ENCODE measurements at regions not wholly inside any gene's neighbourhood (a gene's known extent, or its start where the extent isn't known, plus 50 kb on each side); places are given as distances from the start of the nearest gene placed in this dataset.

DNA sequence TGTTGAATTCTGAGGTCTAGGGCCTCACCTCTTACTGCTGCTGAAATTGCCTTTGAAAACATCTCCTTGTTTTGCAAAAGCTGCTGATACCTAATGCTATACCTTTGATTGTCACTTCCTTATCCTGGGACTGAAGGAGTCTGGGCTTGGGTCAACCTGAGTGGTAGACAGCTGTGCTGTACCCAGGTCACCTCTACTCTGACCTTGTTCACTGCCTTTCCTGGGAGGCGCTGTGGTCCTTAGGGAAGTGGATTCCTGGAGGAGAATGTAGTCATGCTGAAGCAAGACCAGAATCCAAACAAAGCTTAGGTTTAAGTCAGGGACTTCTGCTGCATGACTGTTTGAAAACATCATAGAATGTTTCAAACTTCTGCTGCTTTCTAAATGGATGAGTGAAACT, 191.4 kb downstream of the SNAPC1 start:
- no peak for DNase-seq

- no peak for DNase-seq
These were observed 192.1 kb downstream of the SNAPC1 start for GRCh38 chr14:61954306-61954705.

DNA sequence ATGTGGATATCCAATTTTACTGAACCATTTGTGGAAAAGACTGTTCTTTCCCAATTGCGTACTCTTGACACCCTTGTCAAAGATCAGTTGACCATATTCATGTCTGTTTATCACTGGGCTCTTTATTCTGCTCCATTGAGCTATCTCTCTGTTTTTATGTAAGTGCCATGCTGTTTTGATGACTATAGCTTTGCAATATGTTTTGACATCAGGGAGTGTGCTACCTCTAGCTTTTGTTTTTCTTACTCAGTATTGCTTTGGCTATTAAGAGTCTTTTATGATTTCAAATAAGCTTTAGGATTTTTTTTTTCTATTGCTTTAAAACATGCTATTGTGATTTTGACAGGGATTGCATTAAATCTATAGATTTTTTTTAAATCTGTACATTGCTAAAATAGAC, 194.3 kb downstream of the SNAPC1 start:
- no peak for DNase-seq

GRCh38 chr14:61959348-61959747, 197.1 kb downstream of the SNAPC1 start:
- DNase-seq = no peak

GRCh38 chr14:61961369-61961768, 199.1 kb downstream of the SNAPC1 start:
- DNase-seq = no peak

- no peak for DNase-seq
These were observed 201.7 kb downstream of the SNAPC1 start for GRCh38 chr14:61963926-61964325.

DNA sequence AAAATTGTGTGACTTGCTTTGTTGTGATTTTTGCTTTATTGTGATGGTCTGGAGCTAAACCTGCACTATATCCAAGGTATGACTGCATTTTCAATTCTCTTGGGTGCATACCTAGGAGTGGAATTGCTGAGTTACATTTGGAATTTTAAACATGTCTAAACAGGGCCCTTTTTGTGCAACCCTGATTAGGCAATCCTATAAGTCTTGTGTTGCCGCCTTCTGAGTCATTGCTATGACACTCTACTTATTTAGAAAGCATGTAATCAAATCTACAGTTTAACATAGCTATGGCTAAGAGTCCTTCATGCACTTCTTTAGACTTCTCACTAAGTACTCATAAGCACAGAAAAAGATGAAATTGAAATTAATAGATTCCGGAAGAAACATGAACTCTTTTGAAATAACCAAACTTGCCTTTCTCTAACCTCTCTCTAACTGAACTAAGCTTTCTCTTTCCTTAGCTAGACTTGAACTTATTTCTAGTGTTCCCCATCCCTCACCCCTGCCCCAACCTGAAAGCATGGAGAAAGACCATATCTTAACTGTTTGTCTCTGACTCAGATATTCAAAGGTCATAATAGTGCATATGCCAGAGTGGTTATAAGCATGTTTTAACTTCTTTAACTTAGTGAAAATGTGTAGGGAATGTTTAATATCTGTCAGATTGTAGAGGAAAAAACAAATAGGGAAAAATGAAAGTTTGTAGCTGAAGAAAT, 203.0 kb downstream of the SNAPC1 start:
- no peak for DNase-seq

DNA sequence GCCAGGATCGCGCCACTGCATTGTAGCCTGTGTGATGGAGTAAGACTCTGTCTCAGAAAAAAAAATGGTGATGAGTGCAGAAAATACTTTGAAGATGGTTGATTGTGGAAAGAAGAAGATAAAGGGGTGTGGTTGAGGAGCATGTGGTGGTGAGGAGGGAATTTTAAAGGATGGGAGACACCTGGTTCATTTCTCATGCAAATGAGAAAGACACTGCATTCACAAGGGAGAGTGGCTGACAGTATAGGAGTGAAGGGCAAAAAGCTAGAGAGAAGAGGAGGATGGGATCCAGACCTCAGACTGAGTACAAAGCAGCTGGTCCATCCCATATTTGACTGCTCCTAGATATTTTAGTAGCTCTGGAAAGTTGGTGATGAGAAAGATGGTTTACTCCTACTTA, 206.0 kb downstream of the SNAPC1 start:
- no peak for DNase-seq

DNA sequence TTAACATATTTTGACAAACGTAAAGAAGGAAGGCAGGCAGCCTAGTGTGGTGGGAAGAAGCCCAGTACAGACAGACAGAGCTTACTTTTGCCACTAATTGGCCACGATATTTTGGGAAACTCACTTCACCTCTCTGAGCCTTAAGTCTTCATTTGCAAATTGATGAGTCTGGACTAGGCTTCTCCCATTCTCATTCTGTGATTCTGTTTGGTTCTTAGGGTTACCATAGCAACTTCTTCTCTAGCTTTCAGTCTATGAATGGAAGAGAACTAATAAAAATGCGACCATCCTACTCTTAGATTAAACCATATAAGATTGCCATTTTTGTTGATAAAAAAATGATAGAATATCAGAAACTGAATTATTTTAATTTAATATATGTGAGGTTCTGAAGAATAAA, 210.5 kb downstream of the SNAPC1 start:
- DNase-seq = no peak

DNA sequence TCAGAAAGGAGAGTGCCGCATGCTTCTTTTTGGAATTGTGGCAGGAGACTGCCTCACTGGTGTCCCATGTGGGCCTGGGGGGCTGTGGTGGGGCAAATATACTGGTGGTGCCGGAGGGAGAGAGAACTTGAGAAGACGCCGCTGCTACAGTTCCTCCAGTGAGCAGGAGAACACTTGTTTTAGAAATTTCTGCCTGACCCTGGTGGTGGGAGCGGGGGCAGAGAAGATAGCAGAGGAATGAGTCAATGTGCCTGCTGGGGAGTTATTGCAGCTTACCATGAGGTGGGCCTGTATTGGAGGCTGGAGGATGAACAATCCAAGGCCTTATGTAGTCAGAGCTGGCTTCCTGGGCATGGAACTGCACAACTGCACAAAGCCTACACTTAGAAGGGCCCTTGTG, 211.8 kb downstream of the SNAPC1 start:
- DNase-seq = no peak

GRCh38 chr14:61977217-61977616, 215.0 kb downstream of the SNAPC1 start:
- no peak for DNase-seq

DNA sequence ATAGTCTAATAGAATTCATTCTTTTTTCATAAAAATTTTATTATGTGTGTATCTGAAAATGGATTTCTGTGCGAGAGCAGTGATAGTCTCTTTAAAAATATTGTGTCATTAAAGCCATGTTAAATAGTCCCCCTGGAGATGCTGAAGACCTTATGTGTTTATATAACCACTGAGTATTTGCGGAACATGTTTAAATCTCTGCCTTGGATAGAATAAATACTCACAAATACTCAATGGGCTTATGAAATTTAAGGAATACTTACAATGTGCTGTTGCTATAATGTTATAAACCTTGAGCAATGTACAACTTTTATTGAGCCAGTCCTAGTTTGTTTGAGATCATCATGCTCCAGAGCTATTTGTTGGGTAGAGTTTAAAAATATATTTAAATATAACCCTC, 226.0 kb downstream of the SNAPC1 start:
- DNase-seq = no peak

GRCh38 chr14:61992139-61992538, 229.9 kb downstream of the SNAPC1 start:
- no peak for DNase-seq

GRCh38 chr14:61992926-61993325, 230.7 kb downstream of the SNAPC1 start:
- DNase-seq = no peak

DNA sequence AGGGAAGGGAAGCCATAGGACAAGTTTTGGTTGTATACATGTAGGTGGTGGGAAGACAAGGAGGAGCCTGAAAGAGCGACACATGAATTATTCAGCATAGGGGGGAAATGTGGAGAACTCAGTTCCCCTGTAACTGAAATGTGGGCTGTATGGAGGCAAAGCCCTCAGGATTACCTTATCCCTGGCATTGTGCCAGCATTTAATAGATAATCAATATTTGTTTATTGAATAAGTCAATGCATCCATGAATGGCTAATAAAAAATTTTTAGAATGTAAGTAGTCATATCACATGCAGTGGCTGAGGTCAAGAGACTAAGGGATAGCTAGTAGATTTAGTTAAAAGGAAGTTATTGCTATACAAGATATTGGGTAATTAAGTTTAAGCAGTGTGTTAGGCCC, 232.4 kb downstream of the SNAPC1 start:
- DNase-seq = no peak

DNA sequence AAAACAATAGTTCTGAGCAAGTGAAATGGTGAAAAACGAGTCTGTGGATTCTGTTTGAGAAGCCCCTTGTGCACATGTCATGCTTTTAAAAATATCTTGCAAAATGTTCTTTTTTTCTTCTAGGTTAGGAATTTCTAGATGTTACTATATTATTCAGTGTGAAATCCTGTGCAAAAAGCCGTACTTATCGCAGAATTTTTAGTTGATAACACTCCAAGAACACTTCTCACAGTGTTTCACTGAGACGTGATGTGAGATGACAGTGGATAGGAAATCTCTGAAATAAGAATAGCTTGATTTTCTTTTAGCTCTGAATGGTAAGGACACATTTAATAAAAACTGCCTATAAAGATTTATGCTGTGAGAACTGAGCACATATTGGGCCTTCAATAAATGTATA, 234.5 kb downstream of the SNAPC1 start:
- no peak for DNase-seq

- DNase-seq = no peak
These were observed 234.9 kb downstream of the SNAPC1 start for GRCh38 chr14:61997161-61997560.

DNA sequence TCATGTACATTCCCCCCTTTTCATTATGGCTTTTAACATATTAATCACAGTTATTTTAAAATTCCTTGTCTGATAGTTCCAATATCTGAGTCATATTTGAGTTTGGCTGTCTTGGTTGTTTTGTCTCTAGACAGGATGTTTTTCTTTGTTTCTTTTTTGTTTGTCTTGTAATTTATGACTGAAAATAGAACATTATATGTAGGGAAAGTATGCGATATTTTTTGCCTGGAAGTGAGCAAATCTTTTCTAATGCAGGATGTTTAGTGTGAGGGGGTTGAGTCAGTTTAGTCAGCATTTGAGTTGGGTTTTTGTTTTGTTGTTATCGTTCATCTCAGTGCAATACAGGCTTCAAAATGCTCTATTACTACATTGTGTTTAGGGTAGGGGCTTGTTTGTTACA, 239.7 kb downstream of the SNAPC1 start:
- DNase-seq = no peak

DNA sequence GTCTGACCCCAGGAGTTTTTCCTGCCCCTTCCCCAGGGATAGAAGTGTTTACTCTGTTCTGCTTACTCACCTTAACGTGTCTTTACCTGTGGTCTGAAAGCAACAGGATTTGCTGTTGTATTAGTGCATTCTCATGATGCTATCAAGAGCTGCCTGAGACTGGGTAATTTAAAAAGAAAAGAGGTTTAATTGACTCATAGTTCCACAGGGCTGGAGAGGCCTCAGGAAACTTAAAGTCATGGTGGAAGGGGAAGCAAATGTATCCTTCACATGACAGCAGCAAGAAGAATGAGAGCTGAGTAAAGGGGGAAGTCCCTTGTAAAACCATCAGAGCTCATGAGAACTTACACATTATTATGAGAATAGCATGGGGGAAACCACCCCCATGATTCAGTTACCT, 240.4 kb downstream of the SNAPC1 start:
- no peak for DNase-seq

- no peak for DNase-seq
These were observed 241.5 kb downstream of the SNAPC1 start for GRCh38 chr14:62003701-62004100.

DNA sequence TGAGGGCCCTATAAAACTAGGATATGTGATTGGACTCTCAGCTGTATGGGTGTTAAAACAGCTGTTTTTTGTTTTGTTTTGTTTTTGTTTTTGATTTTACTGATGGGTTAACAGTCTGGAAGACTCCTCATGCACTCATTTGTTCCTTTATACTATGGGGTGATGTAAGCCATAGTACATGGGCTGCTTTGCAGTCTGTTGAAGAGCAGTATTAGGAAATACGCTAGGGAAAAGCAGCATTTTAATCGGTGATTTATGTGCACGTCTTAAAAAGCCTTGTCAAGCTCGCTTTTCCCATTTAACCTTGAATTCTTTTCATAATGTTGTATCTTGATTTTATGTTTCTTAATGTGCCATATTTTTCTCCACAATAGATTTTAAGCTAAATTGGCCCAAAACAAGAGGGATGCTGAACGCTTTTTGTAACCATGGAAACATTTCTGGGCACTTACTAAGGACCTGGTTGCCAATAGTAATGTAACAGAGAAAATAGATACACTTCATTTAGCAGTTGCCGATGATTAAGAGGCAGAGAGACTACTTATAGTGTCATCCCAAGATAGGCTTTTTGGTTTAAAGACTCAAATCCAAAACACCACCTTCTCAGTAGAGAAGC, 244.0 kb downstream of the SNAPC1 start:
- DNase-seq = no peak

DNA sequence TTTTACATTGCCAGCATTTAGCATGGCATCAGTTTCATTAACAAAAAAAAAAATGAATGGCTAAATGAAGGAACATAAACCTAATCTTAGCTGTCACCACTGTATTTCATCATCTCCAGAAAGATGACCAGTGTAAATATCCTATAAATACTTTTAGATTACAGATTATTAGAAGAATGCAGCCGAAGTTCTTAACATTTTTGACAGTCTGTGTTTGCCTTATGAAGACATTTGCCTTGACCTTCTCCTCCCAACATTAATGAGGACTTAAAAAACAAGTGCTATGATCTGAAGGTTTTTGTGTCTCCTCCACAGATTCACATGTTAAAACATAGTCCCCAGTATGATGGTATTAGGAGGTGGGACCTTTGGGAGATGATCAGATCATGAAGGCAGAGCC, 253.0 kb downstream of the SNAPC1 start:
- DNase-seq = no peak

DNA sequence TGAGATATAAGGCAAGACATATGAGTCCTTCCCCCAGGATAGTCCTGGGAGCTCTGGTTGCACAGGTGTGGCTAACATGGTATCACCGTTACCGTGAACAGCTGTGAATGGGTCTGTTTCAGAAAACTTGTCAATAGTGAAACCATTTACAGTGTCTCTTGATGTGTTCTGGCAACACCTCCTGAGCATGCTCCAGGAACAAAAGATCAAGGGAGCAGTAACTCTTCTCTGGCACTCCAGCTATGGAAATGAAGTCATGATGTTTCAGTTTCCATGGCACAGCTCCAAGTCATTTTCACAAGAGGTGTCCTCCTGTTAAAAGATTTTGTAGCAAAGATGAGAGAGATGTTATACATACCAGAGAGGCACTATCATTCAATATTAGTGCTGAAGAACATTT, 253.7 kb downstream of the SNAPC1 start:
- DNase-seq = no peak

DNA sequence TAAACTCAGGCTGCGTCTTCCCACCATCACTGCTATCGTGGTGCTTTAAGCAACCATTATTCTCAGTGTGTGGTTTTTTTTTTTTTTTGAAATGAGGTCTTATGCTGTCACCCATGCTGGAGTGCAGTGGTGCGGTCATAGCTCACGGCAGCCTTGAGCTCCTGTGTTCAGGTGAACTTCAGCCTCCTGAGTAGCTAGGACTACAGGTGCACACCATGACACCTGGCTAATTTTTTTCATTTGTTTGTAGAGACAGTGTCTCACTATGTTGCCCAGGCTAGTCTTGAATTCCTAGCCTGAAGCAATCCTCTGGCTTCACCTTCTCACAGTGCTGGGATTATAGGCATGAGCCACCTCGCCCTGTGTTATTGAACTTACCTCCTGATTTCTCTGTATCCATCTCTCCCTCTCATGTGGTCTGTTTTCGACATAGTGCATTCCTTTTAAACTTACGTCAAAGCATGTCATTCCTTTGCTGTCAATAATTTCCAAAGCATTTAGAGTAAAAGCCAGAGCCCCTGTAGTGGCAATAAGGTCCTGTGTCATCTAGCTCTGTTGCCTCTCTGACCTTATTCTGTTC, 255.5 kb downstream of the SNAPC1 start:
- no peak for DNase-seq

GRCh38 chr14:62018606-62019005, 256.4 kb downstream of the SNAPC1 start:
- no peak for DNase-seq

Data from DMS79 (cell line).